HG02885 (cell line): ENCODE measurements at regions not wholly inside any gene's neighbourhood (a gene's known extent, or its start where the extent isn't known, plus 50 kb on each side); places are given as distances from the start of the nearest gene placed in this dataset.

Source experiments
- ATAC-seq: cut with Tn5 transposase; IDR thresholded peaks from one replicate; pipeline ENCODE4 v1.9.1; 2021; ENCODE audit warnings: mild to moderate bottlenecking; ENCODE audit not compliant: unreplicated experiment, poor library complexity

GRCh38 chr21:34192646-34193285, 119.4 kb downstream of the MRPS6 start:
- ATAC-seq: no peak

GRCh38 chr21:34195335-34195734, 122.0 kb downstream of the MRPS6 start:
- no peak for ATAC-seq

- no peak for ATAC-seq
These were observed 123.6 kb downstream of the MRPS6 start for GRCh38 chr21:34196996-34197395.

GRCh38 chr21:34197561-34197960, 124.2 kb downstream of the MRPS6 start:
- ATAC-seq: no peak

- ATAC-seq: no peak
These were observed 125.1 kb downstream of the MRPS6 start for GRCh38 chr21:34198231-34199120.

GRCh38 chr21:34199121-34199910, 125.9 kb downstream of the MRPS6 start:
- no peak for ATAC-seq

GRCh38 chr21:34200288-34200905, 127.0 kb downstream of the MRPS6 start:
- ATAC-seq: no peak

GRCh38 chr21:34201001-34201400, 127.6 kb downstream of the MRPS6 start:
- ATAC-seq: no peak

GRCh38 chr21:34201481-34201858, 128.1 kb downstream of the MRPS6 start:
- ATAC-seq: no peak

GRCh38 chr21:34202553-34203372, 129.4 kb downstream of the MRPS6 start:
- no peak for ATAC-seq

- no peak for ATAC-seq
These were observed 130.6 kb downstream of the MRPS6 start for GRCh38 chr21:34203851-34204420.

- ATAC-seq: no peak
These were observed 131.4 kb downstream of the MRPS6 start for GRCh38 chr21:34204481-34205439.

- ATAC-seq: peak; percentile 46
These were observed 132.6 kb downstream of the MRPS6 start for GRCh38 chr21:34205811-34206571.

GRCh38 chr21:34213959-34214358, 140.6 kb downstream of the MRPS6 start:
- ATAC-seq: no peak

GRCh38 chr21:34215501-34215900, 142.1 kb downstream of the MRPS6 start:
- ATAC-seq: no peak

- no peak for ATAC-seq
These were observed 142.7 kb downstream of the MRPS6 start for GRCh38 chr21:34215911-34216717.

GRCh38 chr21:34216718-34217032, 143.3 kb downstream of the MRPS6 start:
- ATAC-seq: no peak
